HuH-7 (cell line): ENCODE measurements at regions not wholly inside any gene's neighbourhood (a gene's known extent, or its start where the extent isn't known, plus 50 kb on each side); places are given as distances from the start of the nearest gene placed in this dataset.

Source experiments
- DNase-seq: peaks from one replicate; pipeline ENCODE4 v3.0.0; 2011; ENCODE audit warnings: low spot score

DNA sequence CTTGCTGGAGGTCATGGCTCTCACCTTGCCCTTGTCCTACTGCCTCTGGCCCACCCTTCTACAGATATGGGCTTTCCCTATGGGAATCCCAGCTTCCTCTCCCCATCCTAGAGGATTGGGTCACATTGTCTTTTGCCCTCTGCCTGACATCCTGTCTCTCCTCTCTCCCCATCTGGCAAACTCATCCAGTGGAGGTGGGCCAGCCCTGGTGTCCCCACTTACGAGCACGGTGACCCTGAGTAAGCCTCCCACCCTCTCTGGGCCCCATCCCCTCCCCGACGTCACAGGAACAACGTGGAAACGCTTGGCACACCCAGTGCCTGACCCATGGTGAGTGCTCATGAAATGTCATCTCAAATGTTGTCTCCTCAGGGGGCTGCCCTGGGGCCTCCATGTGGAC, 56.1 kb upstream of the ID3 start:
- DNase-seq, result no peak

DNA sequence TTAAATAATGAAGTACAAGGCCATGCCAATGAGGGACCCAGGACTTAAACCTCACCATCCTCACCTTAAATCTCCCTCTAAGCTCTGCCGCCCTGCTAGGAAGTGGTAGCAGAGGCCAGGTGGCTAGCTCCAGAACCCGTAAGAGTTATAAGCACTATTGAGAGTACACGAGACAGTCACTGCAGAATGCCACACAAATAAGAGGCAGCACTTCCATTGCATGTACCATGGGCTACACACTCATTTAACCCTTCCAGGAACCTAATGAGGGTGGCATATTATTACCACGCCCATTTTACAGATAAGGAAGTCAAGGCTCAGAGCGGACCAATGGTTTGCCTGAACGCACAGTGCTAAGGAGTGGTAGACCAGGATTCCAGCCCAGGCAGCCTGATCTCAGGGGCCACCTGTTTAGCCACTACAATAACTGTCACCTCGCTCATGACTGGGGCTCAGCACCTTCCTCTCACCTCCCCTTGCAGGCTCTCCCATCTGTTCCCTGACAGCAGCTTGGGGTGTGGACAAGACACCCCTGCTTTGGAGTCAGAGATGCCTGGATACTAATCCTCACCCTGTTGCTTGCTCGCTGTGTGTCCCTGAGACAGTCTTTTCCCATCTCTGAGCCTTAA, 54.8 kb upstream of the ID3 start:
- DNase-seq, result no peak

DNA sequence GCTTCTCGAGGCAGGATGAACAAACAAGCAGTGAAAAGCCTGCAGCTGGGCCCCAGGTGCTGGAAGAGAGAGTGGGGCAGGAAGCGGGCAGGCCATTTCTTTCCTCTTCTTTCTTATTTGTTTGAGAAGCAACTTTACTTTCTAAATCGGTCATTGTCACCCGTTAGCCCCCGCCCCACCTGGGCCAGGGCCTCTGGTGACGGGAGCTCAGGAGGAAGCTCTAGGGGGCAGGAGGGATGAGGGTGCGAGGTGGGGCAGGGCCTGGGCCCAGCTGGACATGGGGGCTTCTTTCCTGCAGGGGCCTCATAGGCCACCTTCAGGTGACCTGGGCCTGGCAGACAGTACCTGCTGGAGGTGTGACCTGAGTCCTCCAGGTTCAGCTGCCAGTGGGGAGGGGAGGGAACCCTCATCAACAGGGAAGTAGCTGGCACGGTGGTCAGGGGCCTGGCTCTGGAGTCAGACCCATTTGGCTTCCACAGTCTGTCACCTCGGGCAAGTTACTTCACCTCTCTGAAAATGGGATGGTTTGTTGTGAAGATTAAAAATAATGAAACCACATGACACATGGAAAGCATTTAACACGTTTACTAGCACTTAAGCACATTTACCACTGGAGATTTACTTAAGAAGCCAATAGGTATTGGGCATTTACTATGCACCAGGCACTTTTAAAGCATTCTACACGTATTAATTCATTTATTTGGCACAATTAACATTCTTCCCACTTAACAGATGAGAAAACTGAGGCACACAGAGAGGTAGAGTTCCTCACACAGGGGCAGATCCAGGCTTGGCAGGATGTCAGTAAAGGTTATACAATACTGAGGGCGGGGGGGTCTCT, 54.1 kb upstream of the ID3 start:
- no peak for DNase-seq

DNA sequence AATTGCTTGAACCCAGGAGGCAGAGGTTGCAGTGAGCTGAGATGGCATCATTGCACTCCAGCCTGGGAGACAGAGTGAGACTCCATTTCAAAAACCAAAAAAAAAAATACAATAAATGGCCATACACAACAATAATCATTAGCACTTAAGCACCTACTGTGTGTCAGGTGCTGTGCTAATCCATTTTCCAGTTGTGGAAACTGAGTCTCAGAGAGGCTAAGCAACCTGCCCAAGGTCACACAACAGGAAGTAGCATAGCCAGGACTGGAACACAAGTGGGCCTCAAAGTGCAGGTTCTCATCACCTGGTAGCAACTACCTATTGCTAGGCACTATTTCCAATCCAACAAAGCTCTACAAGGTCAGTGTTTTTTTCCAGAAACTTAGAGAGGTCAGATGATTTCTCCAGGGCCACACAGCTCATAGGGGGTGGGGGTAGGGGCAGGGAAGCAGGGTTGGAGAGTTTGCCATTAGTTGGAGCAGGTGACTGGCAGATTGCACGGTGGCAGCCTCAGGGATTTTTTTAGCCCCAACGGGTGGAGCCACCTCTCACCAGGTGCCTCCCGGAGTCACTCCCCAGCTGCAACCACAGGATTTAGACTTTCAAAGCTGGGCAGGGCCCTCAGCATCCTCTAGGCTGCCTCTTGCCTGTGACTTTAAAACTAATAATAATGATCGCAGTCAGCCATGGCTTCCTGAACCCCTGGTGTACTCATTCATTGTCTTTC, 52.5 kb upstream of the ID3 start:
- no peak for DNase-seq

DNA sequence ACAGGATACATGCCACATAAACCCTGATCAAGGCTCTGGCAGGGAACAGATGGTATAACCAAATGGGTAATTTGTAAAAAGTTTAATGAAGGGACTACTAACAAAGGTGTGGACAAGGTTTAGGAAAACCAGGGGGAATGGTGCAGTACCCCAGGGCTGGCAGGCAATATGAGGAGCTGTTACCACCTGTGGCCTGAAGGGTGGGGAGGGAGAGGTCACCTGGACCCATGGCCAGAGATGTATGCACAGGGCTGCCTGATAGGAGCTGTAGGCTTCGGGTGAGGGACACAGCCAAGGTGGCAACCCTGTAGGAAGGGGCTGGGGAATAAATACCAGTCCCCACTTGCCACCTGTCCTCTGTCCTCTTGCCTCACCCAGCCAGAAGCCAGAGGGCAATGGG, 51.4 kb upstream of the ID3 start:
- no peak for DNase-seq

DNA sequence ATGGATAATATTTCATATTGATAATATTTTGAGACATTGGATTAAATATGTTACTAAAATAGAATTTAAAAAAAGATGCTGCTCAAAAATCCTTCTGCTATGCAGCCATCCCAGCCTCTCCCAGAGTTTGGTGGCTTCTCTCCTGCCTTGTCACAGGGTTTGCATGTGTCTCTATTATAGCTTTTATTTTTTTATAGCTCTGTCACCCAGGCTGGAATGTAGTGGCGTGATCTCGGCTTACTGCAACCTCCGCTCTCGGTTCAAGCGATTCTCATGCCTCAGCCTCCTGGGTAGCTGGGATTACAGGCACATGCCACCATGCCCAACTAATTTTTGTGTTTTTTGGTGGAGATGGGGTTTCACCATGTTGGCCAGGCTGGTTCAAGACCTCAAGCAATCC, 50.7 kb upstream of the ID3 start:
- DNase-seq, result no peak
